ENCODE measurements at regions not wholly inside any gene's neighbourhood (a gene's known extent, or its start where the extent isn't known, plus 50 kb on each side); places are given as distances from the start of the nearest gene placed in this dataset.

DNA sequence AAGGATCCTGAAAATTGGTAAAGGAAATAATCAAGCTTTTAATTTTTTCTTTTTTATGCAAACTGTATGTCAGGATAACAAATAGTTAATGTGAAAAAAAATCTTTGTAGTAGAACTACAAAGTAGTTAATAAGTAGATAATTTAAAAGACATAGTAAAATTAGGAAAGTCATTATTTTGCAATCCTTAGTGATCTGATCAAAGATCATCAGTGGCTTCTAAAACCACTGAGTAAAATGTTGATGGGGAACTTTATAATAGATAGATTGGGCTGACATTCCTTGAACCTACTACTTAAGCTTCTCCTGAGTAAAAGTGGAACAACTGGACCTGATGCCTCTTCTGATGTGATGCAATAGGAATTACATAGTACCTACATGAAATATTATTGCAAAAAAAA is 119.0 kb upstream of the TMTC2 start:
- TF ChIP-seq, protein P1, sequence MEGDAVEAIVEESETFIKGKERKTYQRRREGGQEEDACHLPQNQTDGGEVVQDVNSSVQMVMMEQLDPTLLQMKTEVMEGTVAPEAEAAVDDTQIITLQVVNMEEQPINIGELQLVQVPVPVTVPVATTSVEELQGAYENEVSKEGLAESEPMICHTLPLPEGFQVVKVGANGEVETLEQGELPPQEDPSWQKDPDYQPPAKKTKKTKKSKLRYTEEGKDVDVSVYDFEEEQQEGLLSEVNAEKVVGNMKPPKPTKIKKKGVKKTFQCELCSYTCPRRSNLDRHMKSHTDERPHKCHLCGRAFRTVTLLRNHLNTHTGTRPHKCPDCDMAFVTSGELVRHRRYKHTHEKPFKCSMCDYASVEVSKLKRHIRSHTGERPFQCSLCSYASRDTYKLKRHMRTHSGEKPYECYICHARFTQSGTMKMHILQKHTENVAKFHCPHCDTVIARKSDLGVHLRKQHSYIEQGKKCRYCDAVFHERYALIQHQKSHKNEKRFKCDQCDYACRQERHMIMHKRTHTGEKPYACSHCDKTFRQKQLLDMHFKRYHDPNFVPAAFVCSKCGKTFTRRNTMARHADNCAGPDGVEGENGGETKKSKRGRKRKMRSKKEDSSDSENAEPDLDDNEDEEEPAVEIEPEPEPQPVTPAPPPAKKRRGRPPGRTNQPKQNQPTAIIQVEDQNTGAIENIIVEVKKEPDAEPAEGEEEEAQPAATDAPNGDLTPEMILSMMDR (IDR thresholded peaks at IDR 0.05) = no peak
- TF ChIP-seq EZH2phosphoT487 (IDR thresholded peaks at IDR 0.05) = no peak
